HG03060 (cell line): ENCODE measurements at regions not wholly inside any gene's neighbourhood (a gene's known extent, or its start where the extent isn't known, plus 50 kb on each side); places are given as distances from the start of the nearest gene placed in this dataset.

Source experiments
- ATAC-seq: cut with Tn5 transposase; IDR thresholded peaks from one replicate; pipeline ENCODE4 v1.9.1; 2021; ENCODE audit warnings: low read depth, moderate number of reproducible peaks; ENCODE audit not compliant: unreplicated experiment

- ATAC-seq, result no peak
These were observed 562.6 kb upstream of the ADGRL2 start for GRCh38 chr1:81238129-81238528.

- no peak for ATAC-seq
These were observed 563.2 kb upstream of the ADGRL2 start for GRCh38 chr1:81237473-81238089.

GRCh38 chr1:81234237-81234636 lies 566.5 kb upstream of the ADGRL2 start:
- no peak for ATAC-seq

- ATAC-seq, result no peak
These were observed 567.1 kb upstream of the ADGRL2 start for GRCh38 chr1:81233591-81233990.

- ATAC-seq, result no peak
These were observed 568.3 kb upstream of the ADGRL2 start for GRCh38 chr1:81232420-81232819.

- no peak for ATAC-seq
These were observed 569.0 kb upstream of the ADGRL2 start for GRCh38 chr1:81231729-81232038.

GRCh38 chr1:81230983-81231728 lies 569.6 kb upstream of the ADGRL2 start:
- no peak for ATAC-seq

GRCh38 chr1:81228926-81229325 lies 571.8 kb upstream of the ADGRL2 start:
- ATAC-seq, result no peak

GRCh38 chr1:81226603-81226928 lies 574.2 kb upstream of the ADGRL2 start:
- ATAC-seq, result no peak

- ATAC-seq, result peak; percentile 94
These were observed 574.7 kb upstream of the ADGRL2 start for GRCh38 chr1:81225789-81226602.

- ATAC-seq, result no peak
These were observed 576.5 kb upstream of the ADGRL2 start for GRCh38 chr1:81224222-81224621.

GRCh38 chr1:81221564-81221963 lies 579.2 kb upstream of the ADGRL2 start:
- no peak for ATAC-seq

GRCh38 chr1:81220614-81221071 lies 580.1 kb upstream of the ADGRL2 start:
- no peak for ATAC-seq

GRCh38 chr1:81217058-81217457 lies 583.7 kb upstream of the ADGRL2 start:
- no peak for ATAC-seq

GRCh38 chr1:81213279-81213678 lies 587.5 kb upstream of the ADGRL2 start:
- no peak for ATAC-seq

GRCh38 chr1:81209461-81209860 lies 591.3 kb upstream of the ADGRL2 start:
- ATAC-seq, result no peak

- ATAC-seq, result no peak
These were observed 592.3 kb upstream of the ADGRL2 start for GRCh38 chr1:81208441-81208840.

- no peak for ATAC-seq
These were observed 594.8 kb upstream of the ADGRL2 start for GRCh38 chr1:81205956-81206355.

GRCh38 chr1:81201779-81202178 lies 599.0 kb upstream of the ADGRL2 start:
- ATAC-seq, result no peak

GRCh38 chr1:81197591-81197990 lies 603.1 kb upstream of the ADGRL2 start:
- no peak for ATAC-seq
